T-cell (primary cell): ENCODE measurements at regions not wholly inside any gene's neighbourhood (a gene's known extent, or its start where the extent isn't known, plus 50 kb on each side); places are given as distances from the start of the nearest gene placed in this dataset.

Experiments
- ATAC-seq, 4 experiments: fragments of 200-7000 bp in 3 of 4; fragments of 150-1000 bp in 1 of 4; cut with Tn5 transposase; replicated peaks in 1 of 4; 1 replicate in 3 of 4; 2 replicates in 1 of 4; pipeline ENCODE4 v1.10.0; 2021; ENCODE audit warnings: moderate library complexity in 3 of 4, mild to moderate bottlenecking in 2 of 4, moderate number of reproducible peaks in 1 of 4
- CTCF ChIA-PET, 2 donors: fragments of 300-600 bp; sonication (Branson Sonifier 250); formaldehyde crosslinking; loops; one replicate each; lab custom pipeline; 2022; ENCODE audit warnings: antibody characterized with exemption in 2 of 2; lab: Charles Lee
- POLR2A ChIA-PET, 2 donors: fragments of 300-600 bp; sonication (Branson Sonifier 250); formaldehyde crosslinking; loops; one replicate each; lab custom pipeline; 2022; ENCODE audit warnings: antibody characterized with exemption in 2 of 2; lab: Charles Lee
- DNase-seq, 35 experiments: peaks; one replicate each; pipeline versions ENCODE4 v3.0.0 to v3.0.0-alpha.2; 2013 to 2023
- H3K27ac ChIP-seq: one replicate; pipeline ENCODE4 v1.5.1; 2013; ENCODE audit warnings: low read length
- H3K27me3 ChIP-seq, 2 experiments: replicated peaks in 1 of 2; 1 replicate in 1 of 2; 2 replicates in 1 of 2; pipeline versions ENCODE4 v1.6.1 to v1.7.0; 2013; ENCODE audit warnings: low read length in 1 of 2, mixed read lengths in 1 of 2; ENCODE audit not compliant: control insufficient read depth in 2 of 2, insufficient read depth in 2 of 2; ENCODE audit errors: extremely low read depth in 1 of 2
- H3K36me3 ChIP-seq, 2 donors: 1 replicate in 1 of 2; 2 replicates in 1 of 2; pipeline versions ENCODE4 v1.6.1 to v1.7.0; 2013; ENCODE audit warnings: low read length in 1 of 2; ENCODE audit not compliant: control insufficient read depth in 2 of 2, insufficient read depth in 1 of 2; ENCODE audit errors: extremely low read depth in 1 of 2
- H3K4me1 ChIP-seq, 2 experiments: 1 replicate in 1 of 2; 2 replicates in 1 of 2; pipeline versions ENCODE4 v1.6.1 to v1.7.0; 2013; ENCODE audit warnings: low read length in 2 of 2, mixed read lengths in 1 of 2; ENCODE audit not compliant: insufficient read depth in 2 of 2, control insufficient read depth in 1 of 2; ENCODE audit errors: extremely low read depth in 1 of 2
- H3K4me3 ChIP-seq, 2 donors: 1 replicate in 1 of 2; 2 replicates in 1 of 2; pipeline versions ENCODE4 v1.5.1 to v1.7.0; 2013; ENCODE audit warnings: mild to moderate bottlenecking in 2 of 2, low read length in 1 of 2, moderate library complexity in 1 of 2; ENCODE audit not compliant: control insufficient read depth in 1 of 2; ENCODE audit errors: extremely low read depth in 1 of 2
- H3K9me3 ChIP-seq: 2 replicates; pipeline ENCODE4 v1.7.0; 2013
- H3K27ac Mint-ChIP-seq, 2 donors: one replicate each; pipeline ENCODE4 v1.8.0; 2020 to 2021; ENCODE audit warnings: mild to moderate bottlenecking in 2 of 2, mixed read lengths in 2 of 2
- H3K27me3 Mint-ChIP-seq, 2 donors: one replicate each; pipeline ENCODE4 v1.8.0; 2021 to 2022; ENCODE audit warnings: mixed read lengths in 2 of 2
- H3K36me3 Mint-ChIP-seq: one replicate; pipeline ENCODE4 v1.8.0; 2021; ENCODE audit warnings: mixed read lengths
- H3K4me1 Mint-ChIP-seq, 3 donors: one replicate each; pipeline ENCODE4 v1.8.0; 2020 to 2022; ENCODE audit warnings: mixed read lengths in 3 of 3, mild to moderate bottlenecking in 1 of 3
- H3K4me3 Mint-ChIP-seq, 3 donors: one replicate each; pipeline ENCODE4 v1.8.0; 2020 to 2022; ENCODE audit warnings: mild to moderate bottlenecking in 3 of 3, mixed read lengths in 3 of 3, moderate library complexity in 3 of 3
- H3K9me3 Mint-ChIP-seq, 3 donors: one replicate each; pipeline ENCODE4 v1.8.0; 2020 to 2022; ENCODE audit warnings: mixed read lengths in 3 of 3
- WGBS: methylation state at CpG from one replicate; pipeline ENCODE4 v1.1.5; 2013; ENCODE audit warnings: missing lambda C conversion rate; ENCODE audit not compliant: insufficient coverage; 5-methylcytosine and 5-hydroxymethylcytosine counted together

DNA sequence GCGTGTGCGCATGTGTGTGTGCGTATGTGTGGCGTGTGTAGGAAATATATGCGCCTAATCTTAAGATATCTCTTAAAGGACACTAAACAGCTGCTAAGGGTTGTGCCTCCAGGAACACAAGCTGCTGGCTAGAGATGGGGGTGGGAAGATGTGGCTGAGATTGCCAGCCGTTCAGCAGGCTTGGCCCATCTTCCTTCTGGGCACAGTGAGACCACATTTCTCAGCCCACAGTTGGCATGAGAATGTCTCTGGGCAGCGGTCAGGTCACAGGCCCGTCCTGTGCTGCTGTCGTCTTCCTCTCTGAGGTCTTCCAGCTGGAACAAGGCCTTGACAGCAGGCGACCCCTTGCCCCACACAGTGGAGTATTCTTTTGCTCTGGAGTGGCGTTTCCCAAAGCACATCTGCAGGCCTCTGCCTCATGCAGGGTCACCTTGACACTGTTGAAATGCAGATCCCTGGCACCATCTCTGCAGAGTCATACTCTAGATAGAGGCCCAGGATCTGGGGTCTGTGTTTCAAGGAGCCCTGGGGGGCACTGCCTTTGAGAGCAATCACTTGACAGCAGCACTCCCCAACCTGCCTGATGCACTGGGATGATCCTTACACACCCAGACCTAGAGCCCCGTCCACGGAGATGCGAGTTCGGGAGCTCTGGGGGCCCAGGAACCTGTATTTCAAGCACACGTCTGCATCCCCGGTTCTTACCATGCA, 335.5 kb upstream of the SFSWAP start:
- H3K27me3 Mint-ChIP-seq = peaks cover 3 to 5% of the 10 kb centered on the region in 2 donors
- Histone ChIP-seq H3K36me3 (no peaks in the 10 kb centered on the region), H3K27ac (no peak overlapping the region), H3K4me1 (no peaks in the 10 kb centered on the region), H3K4me3 (no peak overlapping the region), H3K27me3 (peaks cover 0 to 5% of the 10 kb centered on the region in 2 experiments), H3K9me3 (no peaks in the 10 kb centered on the region)
- ChIA-PET CTCF (no interaction called here), POLR2A (no interaction called here)
- 89% methylated on average over 16 of the region's 17 CpGs for WGBS
- H3K4me1 Mint-ChIP-seq = no peaks in the 10 kb centered on the region
- ATAC-seq (no peak), DNase-seq (no peak)
- H3K9me3 Mint-ChIP-seq = no peaks in the 10 kb centered on the region
- no peak overlapping the region for H3K4me3 Mint-ChIP-seq
- H3K36me3 Mint-ChIP-seq = no peaks in the 10 kb centered on the region
- no peak overlapping the region for H3K27ac Mint-ChIP-seq

DNA sequence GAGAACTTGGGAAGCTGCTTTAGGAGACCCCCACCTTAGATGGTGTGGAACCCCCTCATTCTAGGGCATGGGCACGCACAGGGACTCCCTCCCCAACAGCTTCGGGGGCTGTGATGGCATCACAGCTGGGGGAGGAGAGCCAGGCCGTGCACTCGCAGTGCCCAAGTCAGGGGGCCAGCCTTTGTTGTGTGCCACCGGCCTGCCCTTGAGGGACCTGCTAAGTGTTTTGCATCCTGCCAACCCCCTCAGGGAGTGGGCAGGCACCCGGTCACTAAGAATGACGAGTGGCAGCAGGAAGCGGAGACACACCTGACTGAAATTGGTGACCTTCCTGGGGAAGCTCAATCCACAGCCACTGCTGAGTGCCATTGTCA, 334.9 kb upstream of the SFSWAP start:
- Histone ChIP-seq H3K27me3 (peaks cover 0 to 10% of the 10 kb centered on the region in 2 experiments), H3K27ac (no peak overlapping the region), H3K4me3 (no peak overlapping the region), H3K9me3 (no peaks in the 10 kb centered on the region), H3K36me3 (no peaks in the 10 kb centered on the region), H3K4me1 (no peaks in the 10 kb centered on the region)
- H3K27me3 Mint-ChIP-seq = peaks cover 3 to 5% of the 10 kb centered on the region in 2 donors
- H3K4me1 Mint-ChIP-seq = no peaks in the 10 kb centered on the region
- ATAC-seq (no peak), DNase-seq (no peak)
- no peaks in the 10 kb centered on the region for H3K36me3 Mint-ChIP-seq
- H3K4me3 Mint-ChIP-seq = no peak overlapping the region
- ChIA-PET CTCF (no interaction called here), POLR2A (no interaction called here)
- H3K27ac Mint-ChIP-seq = no peak overlapping the region
- no peaks in the 10 kb centered on the region for H3K9me3 Mint-ChIP-seq
- WGBS = 80% methylated on average over 8 of the region's 8 CpGs

DNA sequence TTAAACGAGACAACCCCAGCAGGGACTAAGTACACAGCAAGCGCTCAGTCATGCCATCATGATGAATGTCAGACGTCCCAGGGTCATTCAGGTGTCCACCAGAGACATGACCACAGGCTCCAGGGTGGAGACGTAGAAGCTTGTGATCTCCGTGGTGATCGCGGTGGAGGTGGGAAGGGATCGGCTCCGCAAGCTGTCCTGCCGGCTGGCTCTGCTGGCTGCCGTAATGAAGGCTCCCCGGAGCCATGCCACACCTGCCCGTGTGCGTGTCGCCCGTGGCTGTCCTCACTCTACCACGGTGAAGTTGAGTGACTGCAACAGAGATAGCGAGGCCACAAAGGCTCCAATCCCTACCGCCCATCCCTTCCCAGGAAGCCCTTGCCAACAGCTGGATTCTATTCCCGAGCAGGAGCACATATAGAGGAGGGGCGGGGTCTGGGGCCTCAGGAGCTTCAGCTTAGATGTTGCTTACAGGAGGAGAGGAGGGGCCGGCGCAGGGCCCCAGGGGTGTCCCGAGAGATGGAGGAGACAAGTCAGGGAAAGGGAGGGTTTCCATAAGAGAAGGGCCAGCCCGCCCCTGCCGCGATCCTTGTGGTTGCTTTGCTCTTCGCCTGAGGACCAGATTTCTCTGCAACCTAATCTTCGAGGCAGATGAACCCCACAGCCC, 332.6 kb upstream of the SFSWAP start:
- POLR2A ChIA-PET = no interaction called here
- ATAC-seq = no peak
- Histone ChIP-seq H3K27ac (no peak overlapping the region), H3K36me3 (no peaks in the 10 kb centered on the region), H3K4me3 (no peak overlapping the region), H3K27me3 (peaks cover 0 to 15% of the 10 kb centered on the region in 2 experiments), H3K4me1 (no peaks in the 10 kb centered on the region), H3K9me3 (no peaks in the 10 kb centered on the region)
- Mint-ChIP-seq H3K27me3 (peaks cover 3 to 6% of the 10 kb centered on the region in 2 donors), H3K27ac (no peak overlapping the region), H3K4me3 (no peak overlapping the region), H3K36me3 (no peaks in the 10 kb centered on the region), H3K4me1 (no peaks in the 10 kb centered on the region), H3K9me3 (no peaks in the 10 kb centered on the region)
- 94% methylated on average over 16 of the region's 29 CpGs for WGBS
- CTCF ChIA-PET = no interaction called here
- DNase-seq = no peak

DNA sequence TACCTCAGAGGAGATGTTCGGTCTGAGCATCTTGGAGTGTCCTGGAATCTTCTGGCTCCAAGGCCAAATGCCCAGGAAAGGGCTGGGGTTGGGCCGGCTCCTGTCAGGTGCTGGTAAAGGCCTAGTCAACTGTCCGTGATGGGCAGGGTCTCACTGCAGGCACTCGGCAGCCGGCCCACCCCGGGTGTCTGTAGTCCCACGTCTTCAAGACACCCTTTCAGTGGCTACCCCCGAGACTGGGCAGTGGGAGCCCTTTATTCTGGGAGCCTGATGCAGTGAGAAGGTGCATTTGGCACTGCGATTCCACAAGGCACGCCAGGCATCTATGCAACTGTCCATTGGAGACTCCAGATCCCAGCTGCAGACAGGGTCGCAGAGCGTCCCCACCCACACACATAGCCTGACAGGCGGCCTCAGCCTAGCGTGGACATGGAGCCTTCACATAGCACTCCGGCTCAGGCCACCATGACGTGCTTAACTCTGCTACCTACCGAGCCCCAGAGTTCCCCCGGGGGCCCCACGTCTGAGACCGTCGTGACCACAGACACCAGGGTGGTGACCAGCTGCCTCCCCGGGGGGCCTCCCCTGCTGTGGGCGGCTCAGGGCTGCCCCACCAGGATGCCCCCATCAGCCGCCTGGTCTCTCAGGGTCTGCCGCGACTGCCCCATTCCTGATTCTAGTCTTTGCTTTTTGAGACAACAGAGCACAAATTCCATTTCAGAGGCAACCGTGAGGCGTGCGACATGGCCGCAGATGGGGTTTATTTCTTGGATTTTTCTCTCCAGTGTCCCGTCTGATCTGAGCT, 331.8 kb upstream of the SFSWAP start:
- CTCF ChIA-PET = no interaction called here
- no peak for ATAC-seq
- Histone ChIP-seq H3K27ac (no peak overlapping the region), H3K4me3 (no peak overlapping the region), H3K27me3 (peaks cover 0 to 19% of the 10 kb centered on the region in 2 experiments), H3K4me1 (no peaks in the 10 kb centered on the region), H3K36me3 (no peaks in the 10 kb centered on the region), H3K9me3 (no peaks in the 10 kb centered on the region)
- Mint-ChIP-seq H3K36me3 (no peaks in the 10 kb centered on the region), H3K4me1 (no peaks in the 10 kb centered on the region), H3K4me3 (no peak overlapping the region), H3K27ac (no peak overlapping the region), H3K27me3 (peaks cover 6 to 10% of the 10 kb centered on the region in 2 donors), H3K9me3 (no peaks in the 10 kb centered on the region)
- POLR2A ChIA-PET = interaction anchor here in 1 of 2 donors (0.6 kb wide), 1 partner anchor 56 kb away, joined by 3 read pairs; no protein-coding TSS in a partner anchor
- WGBS = 78% methylated on average over 31 of the region's 31 CpGs
- DNase-seq = no peak

DNA sequence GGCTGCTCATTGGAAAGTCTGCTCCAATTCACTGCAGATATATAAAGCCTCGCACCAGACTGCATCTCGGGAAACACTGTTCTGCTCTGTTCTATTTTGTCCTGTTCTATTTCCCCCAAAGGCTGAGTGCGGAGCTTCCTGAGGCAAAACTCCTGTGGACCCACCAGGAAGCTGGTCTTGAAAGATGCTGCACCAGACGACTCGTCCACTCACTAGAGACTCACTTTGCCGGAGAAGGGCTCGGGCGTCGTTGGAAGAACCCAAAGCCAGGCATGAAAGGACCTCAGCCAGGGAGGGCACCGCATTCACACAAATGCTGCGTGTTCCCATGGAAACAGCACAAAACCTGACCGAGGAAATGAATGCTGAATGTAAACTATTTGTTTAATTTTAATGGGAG, 331.2 kb upstream of the SFSWAP start:
- Histone ChIP-seq H3K27me3 (peaks cover 0 to 26% of the 10 kb centered on the region in 2 experiments), H3K4me1 (no peaks in the 10 kb centered on the region), H3K9me3 (no peaks in the 10 kb centered on the region), H3K36me3 (no peaks in the 10 kb centered on the region), H3K4me3 (no peak overlapping the region), H3K27ac (no peak overlapping the region)
- DNase-seq (no peak), ATAC-seq (no peak)
- no peaks in the 10 kb centered on the region for H3K9me3 Mint-ChIP-seq
- no peaks in the 10 kb centered on the region for H3K4me1 Mint-ChIP-seq
- no peak overlapping the region for H3K27ac Mint-ChIP-seq
- H3K36me3 Mint-ChIP-seq = no peaks in the 10 kb centered on the region
- 77% methylated on average over 11 of the region's 12 CpGs for WGBS
- no peak overlapping the region for H3K4me3 Mint-ChIP-seq
- peaks cover 6 to 10% of the 10 kb centered on the region in 2 donors for H3K27me3 Mint-ChIP-seq
- ChIA-PET POLR2A (interaction anchor here in 1 of 2 donors (0.6 kb wide), 1 partner anchor 56 kb away, joined by 3 read pairs; no protein-coding TSS in a partner anchor), CTCF (no interaction called here)

DNA sequence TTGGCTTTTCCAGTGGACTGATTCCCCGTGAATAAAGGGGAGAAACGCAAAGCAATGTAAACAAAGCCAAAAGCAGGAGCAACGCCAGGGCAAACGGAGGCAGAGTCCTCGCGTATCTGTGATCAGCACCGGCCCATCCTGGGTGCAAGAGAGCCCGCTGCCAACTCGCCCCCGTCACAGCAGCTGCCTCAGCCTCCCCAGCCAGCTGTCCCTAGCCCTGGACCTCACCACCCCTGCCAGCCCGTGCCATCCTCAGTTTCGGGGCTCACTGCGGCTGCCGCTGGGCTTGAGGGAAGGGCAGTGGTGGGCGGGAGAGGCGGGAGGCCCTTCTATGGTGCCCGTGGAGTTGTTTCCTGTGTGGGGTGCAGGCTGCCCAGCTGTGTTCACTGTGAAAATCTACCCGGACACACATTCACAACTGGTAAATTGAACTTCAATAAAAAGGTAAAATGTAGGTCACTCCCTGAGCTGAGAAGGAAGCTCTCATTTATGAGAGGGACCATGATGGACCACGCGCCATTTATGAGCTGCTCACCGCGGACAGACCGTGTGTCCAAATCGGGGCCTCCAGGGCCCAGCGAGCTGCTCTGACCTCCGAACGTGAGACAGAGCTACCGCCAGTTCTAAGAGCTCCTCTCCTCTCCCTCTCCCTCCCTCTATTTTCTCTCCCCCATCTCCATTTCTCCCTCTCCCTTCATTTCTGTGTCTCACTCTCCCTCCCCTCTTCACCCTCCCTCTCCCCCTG, 330.5 kb upstream of the SFSWAP start:
- Mint-ChIP-seq H3K36me3 (no peaks in the 10 kb centered on the region), H3K9me3 (no peaks in the 10 kb centered on the region), H3K27ac (no peak overlapping the region), H3K4me3 (no peak overlapping the region), H3K4me1 (no peaks in the 10 kb centered on the region), H3K27me3 (peaks cover 6 to 10% of the 10 kb centered on the region in 2 donors)
- Histone ChIP-seq H3K4me1 (no peaks in the 10 kb centered on the region), H3K4me3 (no peak overlapping the region), H3K36me3 (no peaks in the 10 kb centered on the region), H3K9me3 (no peaks in the 10 kb centered on the region), H3K27ac (no peak overlapping the region), H3K27me3 (peaks cover 0 to 32% of the 10 kb centered on the region in 2 experiments)
- ChIA-PET CTCF (no interaction called here), POLR2A (no interaction called here)
- DNase-seq (no peak), ATAC-seq (no peak)
- 79% methylated on average over 19 of the region's 28 CpGs for WGBS
